GM21360 (cell line): ENCODE measurements at regions not wholly inside any gene's neighbourhood (a gene's known extent, or its start where the extent isn't known, plus 50 kb on each side); places are given as distances from the start of the nearest gene placed in this dataset.
"Not testable (repeated sequence)": the region's sequence is repeated elsewhere in the genome, so short reads cannot be mapped to it uniquely, and the experiment has no call there.

Experiments used
- ATAC-seq: cut with Tn5 transposase; IDR thresholded peaks from one replicate; pipeline ENCODE4 v1.9.1; 2021; ENCODE audit warnings: mild to moderate bottlenecking, moderate library complexity; ENCODE audit not compliant: unreplicated experiment

GRCh38 chr9:15047028-15047551 is 136.9 kb upstream of the FREM1 start:
- no peak for ATAC-seq

- ATAC-seq, result no peak
These were observed 123.1 kb upstream of the FREM1 start for GRCh38 chr9:15033316-15033715.

DNA sequence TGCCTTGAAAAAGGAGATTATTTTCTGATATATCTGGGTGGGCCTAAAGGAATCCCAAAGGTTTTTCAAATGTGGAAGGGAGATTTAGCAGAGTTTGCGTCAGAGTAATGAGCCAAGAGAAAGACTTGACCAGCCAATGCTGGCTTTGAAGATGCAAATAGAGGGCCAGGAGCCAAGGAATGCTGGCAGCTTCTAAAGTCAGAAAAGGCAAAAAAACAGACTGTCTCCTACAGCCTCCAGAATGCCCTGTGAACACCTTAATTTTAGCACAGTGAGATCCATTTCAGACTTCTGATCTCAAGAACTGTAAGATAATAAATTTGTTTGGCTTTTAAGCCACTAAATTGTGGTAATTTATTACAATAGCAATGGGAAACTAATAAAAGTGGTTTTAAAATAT is 122.6 kb upstream of the FREM1 start:
- ATAC-seq, result no peak

GRCh38 chr9:15021146-15021545 is 110.9 kb upstream of the FREM1 start:
- ATAC-seq, result no peak

DNA sequence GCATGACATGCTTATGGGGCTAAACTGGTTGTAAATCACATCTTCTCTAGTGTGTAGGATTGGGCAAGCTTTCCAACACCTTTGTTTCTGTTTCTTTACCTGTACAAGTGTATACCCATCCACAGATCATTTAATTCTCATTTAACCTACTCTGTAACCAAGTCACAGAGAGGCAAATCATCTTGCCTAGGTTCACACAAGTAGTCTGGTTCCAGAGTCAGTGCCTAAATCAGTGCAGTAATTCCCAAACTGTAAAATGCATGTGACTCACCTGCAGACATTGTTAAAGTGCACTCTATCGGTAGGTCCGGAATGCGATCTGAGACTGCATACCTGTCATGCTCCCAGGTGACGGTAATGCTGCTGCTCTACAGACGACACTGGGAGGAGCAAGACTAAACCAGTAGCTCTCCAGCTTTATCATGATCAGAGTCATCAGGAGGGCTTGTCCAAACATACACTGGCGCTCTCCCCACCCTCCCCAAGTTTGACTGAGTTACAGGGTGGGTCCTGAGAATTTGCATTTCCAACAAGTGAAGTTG is 107.9 kb upstream of the FREM1 start:
- no peak for ATAC-seq

- no peak for ATAC-seq
These were observed 100.4 kb upstream of the FREM1 start for GRCh38 chr9:15010581-15010980.

- no peak for ATAC-seq
These were observed 97.5 kb upstream of the FREM1 start for GRCh38 chr9:15007698-15008097.

DNA sequence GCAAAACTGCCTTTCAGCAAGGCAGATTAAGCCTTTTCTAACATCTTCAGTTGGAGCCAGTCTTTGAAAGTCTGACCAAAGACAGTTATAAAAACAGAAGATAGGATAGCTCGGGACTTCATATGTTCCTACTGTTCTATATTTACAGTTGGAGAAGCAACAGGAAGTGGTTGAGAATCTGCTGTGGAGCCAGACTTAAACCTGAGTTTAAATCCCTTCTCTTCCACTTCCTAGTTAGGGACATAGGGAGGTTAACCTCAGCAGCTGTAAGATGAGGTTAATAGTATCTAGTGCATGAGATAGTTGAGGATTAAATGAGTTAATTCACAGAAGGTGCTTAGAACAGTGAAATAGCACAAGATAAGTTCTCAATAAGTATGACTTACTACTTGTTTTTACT is 84.5 kb upstream of the FREM1 start:
- no peak for ATAC-seq

DNA sequence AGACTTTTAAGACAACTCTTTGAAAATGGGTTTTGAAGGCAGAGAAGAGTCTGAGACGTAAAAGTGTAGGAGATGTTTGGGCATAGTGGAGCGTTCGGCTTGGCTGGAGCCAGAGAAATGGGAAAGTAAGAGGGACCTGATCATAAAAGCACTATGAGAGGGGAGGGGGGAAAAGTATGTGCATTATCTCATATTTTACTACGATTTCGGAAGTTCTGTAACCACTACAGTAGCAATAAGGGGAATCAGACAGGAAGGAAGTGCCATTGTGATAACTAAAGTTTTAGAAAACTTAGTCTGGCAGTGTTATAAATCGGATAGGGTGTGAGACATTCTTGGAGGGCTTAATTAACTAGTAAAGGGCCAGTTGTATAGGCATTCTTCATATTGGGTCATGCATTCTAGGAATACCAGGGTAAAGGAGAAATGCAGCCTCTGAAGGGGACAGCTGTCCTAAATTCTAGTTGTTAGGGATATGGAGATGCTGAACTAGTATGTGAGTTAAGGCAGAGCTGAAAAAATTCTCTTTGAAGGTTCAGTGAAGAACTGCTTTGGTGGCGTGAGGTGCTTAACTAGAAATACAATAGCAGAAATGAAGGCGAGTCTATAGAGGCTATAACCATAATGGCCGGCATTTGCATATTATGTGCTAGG is 83.8 kb upstream of the FREM1 start:
- ATAC-seq, result no peak

DNA sequence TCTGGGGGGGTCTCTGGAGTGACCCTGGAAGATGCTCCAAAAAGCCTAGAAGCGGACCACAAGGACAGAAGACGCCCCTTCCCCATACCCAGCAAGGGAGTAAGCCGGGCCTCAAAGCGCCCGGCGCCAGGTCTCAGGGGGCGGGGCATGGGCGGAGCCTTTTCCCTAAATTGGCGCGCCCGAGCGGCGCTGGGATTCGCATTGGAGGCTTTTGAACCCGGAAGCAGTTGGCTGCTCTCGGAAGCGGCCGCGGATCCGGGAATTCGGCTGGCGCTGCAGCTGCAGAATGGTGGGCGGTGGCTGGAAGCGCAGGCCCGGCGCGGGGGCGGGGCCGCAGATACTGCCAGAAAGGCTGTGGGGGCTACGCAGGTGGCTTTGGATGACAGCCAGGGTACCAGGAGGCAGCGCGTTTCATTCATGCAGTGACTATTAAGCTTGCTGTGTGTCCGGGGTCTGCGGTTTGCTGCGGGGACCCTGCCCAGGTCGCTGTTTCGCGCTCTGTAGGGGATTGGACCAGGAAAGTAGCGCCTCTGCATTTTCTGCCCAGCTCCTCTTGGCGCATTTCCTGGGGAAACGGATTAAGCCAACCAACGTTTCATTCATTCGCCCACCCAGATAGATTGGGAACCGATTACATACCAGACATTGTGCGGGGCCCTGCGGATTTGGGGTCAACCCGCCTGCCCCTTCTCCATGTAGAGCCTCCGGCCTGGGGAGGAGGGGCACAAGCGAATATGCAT is 83.0 kb upstream of the FREM1 start:
- ATAC-seq, result no peak

GRCh38 chr9:14992516-14992915 is 82.3 kb upstream of the FREM1 start:
- no peak for ATAC-seq

GRCh38 chr9:14992081-14992480 is 81.9 kb upstream of the FREM1 start:
- no peak for ATAC-seq

DNA sequence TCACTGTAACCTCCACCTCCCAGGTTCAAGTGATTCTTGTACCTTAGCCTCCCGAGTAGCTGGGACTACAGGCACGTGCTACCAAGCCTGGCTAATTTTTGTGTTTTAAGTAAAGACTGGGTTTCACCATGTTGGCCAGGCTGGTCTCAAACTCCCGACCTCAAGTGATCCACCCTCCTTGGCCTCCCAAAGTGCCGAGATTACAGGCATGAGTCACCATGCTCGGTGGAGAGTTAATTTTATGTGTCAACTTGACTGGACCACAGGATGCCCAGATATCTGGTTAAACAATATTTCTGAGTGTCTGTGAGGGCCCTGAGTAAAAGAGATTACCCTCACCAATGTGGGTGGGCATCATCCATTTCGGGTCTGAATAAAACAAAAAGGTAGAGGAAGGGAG is 80.4 kb upstream of the FREM1 start:
- not testable (repeated sequence) for ATAC-seq

DNA sequence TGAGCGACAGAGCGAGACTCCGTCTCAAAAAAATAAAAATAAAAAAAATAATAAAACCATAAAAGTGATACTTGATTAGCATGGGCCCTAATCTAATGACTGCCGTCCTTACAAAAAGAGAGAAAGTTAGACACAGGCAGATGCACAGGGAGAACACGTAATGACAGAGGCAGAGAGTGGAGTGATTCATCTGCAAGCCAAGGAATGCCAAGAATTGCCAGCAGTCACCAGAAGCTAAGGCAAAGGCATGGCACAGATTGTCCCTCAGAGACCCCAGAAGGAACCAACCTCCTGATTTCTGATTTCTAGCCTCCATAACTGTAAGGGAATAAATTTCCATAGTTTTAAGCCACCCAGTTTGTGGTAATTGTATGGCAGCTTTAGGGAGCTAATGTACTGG is 79.6 kb upstream of the FREM1 start:
- no peak for ATAC-seq

- ATAC-seq, result not testable (repeated sequence)
These were observed 79.1 kb upstream of the FREM1 start for GRCh38 chr9:14989336-14989735.

GRCh38 chr9:14987858-14988257 is 77.6 kb upstream of the FREM1 start:
- ATAC-seq, result no peak

GRCh38 chr9:14985419-14985818 is 75.2 kb upstream of the FREM1 start:
- ATAC-seq, result no peak

DNA sequence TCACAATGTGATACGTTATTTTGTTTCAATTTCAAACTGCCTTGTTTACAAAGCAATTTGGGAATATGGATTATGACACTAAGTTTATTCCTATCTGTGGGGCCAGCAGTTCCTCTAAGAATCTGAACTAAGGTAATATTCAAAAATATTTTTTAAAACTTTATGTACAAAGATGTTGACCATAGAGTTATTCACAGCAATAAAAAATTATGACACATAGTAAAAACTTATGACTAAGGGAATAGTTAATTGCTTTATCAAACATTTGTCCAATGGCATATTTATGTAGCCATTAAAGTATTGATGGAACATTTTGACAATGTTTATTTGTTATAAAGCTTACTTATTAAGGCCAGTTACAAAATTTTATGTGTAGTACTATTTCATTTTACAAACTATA is 73.4 kb upstream of the FREM1 start:
- no peak for ATAC-seq

- ATAC-seq, result no peak
These were observed 71.2 kb upstream of the FREM1 start for GRCh38 chr9:14981291-14981950.

DNA sequence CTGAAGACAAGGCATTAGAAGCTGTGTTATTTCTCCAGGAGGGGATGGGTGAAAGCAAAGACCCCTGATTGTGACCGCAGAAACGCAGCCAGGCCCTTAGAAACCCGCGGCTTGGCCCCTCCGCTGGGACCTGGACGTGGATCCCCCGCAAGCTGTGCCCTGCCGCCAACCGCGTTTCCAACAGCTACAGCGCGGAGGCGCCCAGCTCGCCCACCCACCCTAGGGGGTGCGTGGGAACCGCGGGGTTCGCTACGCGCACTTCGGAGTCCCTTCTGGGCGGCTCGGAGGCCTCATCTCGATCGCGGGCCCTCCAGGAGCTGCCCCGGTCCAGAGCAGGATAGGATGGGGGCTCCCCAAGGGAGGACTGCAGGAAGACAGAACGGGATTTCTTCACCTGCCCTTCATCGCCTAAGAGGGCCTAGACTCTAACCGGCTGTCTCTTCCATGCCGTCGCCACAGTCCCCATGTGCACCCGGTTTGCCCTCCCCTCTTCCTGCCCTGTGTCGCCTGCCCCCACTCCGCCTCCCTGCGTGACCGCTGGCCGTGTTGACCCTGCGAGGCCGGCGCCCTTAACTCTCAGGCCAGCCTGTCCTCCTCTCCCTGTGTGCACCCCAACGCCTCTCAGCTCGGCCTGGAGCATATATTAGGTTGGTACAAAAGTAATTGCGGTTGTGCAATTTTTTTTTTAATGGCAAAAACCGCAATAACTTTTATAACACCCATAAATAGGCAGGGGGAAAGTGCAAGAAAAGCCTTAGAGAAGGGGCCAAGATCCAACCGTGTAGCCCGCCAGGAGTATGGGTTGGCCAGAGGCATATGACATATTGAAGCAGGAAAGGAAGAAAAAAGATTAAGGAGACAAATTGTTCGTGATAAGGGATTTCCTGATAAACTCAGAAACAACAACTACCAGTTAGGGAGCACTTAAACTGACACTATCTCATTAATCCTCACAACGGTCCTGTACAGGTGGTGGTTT is 68.1 kb upstream of the FREM1 start:
- ATAC-seq, result no peak
